Tibial artery (tissue), 4 donors: ENCODE measurements at regions not wholly inside any gene's neighbourhood (a gene's known extent, or its start where the extent isn't known, plus 50 kb on each side); places are given as distances from the start of the nearest gene placed in this dataset.

Experiments
- DNase-seq, 2 donors: peaks; one replicate each; pipeline ENCODE4 v3.0.0-alpha.2; 2019
- H3K27ac ChIP-seq, 2 donors: fragments of 200-600 bp; sonication (generic) in 1 of 2; 1 replicate in 1 of 2; 2 replicates in 1 of 2; pipeline ENCODE4 v1.5.1; 2018 to 2019; ENCODE audit warnings: mild to moderate bottlenecking in 1 of 2
- H3K27me3 ChIP-seq, 2 donors: fragments of 200-600 bp; sonication (generic) in 1 of 2; one replicate each; pipeline versions ENCODE4 v1.5.1 to v1.6.0; 2016 to 2019
- H3K36me3 ChIP-seq, 3 donors: fragments of 200-600 bp; sonication (generic) in 2 of 3; one replicate each; pipeline ENCODE4 v1.5.1; 2016 to 2019; ENCODE audit warnings: mild to moderate bottlenecking in 2 of 3
- H3K4me1 ChIP-seq, 4 donors: fragments of 200-600 bp; sonication (generic) in 2 of 4; 1 replicate in 3 of 4; 2 replicates in 1 of 4; pipeline ENCODE4 v1.5.1; 2016 to 2019
- H3K4me3 ChIP-seq, 2 donors: fragments of 200-600 bp; sonication (generic) in 1 of 2; 1 replicate in 1 of 2; 2 replicates in 1 of 2; pipeline ENCODE4 v1.5.1; 2018 to 2019; ENCODE audit warnings: mild to moderate bottlenecking in 2 of 2
- H3K9me3 ChIP-seq, 3 donors: fragments of 200-600 bp; sonication (generic) in 1 of 3; one replicate each; pipeline ENCODE4 v1.5.1; 2016 to 2019
- intact Hi-C: fragments of 100-400 bp; cut with DNase I; formaldehyde crosslinking; loops from one replicate; pipeline ENCODE4 v1.15.0; 2023; ENCODE audit warnings: low total_unique reads
- TF ChIP-seq, protein P1 (sequence below), 2 experiments: fragments of 200-600 bp in 1 of 2; fragments of 450-650 bp in 1 of 2; IDR thresholded peaks; one replicate each; pipeline ENCODE4 v1.5.1; 2017 to 2019; ENCODE audit warnings: antibody characterized with exemption in 2 of 2, mild to moderate bottlenecking in 1 of 2, moderate library complexity in 1 of 2

- Histone ChIP-seq H3K4me3 (no peak overlapping the region), H3K4me1 (no peaks in the 10 kb centered on the region), H3K9me3 (no peaks in the 10 kb centered on the region), H3K27me3 (no peaks in the 10 kb centered on the region), H3K27ac (no peak overlapping the region), H3K36me3 (no peaks in the 10 kb centered on the region)
- intact Hi-C loops = no loop called here
- TF ChIP-seq, protein P1, sequence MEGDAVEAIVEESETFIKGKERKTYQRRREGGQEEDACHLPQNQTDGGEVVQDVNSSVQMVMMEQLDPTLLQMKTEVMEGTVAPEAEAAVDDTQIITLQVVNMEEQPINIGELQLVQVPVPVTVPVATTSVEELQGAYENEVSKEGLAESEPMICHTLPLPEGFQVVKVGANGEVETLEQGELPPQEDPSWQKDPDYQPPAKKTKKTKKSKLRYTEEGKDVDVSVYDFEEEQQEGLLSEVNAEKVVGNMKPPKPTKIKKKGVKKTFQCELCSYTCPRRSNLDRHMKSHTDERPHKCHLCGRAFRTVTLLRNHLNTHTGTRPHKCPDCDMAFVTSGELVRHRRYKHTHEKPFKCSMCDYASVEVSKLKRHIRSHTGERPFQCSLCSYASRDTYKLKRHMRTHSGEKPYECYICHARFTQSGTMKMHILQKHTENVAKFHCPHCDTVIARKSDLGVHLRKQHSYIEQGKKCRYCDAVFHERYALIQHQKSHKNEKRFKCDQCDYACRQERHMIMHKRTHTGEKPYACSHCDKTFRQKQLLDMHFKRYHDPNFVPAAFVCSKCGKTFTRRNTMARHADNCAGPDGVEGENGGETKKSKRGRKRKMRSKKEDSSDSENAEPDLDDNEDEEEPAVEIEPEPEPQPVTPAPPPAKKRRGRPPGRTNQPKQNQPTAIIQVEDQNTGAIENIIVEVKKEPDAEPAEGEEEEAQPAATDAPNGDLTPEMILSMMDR (IDR thresholded peaks at IDR 0.05) = no peak
- no peak for DNase-seq
These were observed 423.7 kb downstream of the ANXA1 start for GRCh38 chr9:73575101-73576060.

DNA sequence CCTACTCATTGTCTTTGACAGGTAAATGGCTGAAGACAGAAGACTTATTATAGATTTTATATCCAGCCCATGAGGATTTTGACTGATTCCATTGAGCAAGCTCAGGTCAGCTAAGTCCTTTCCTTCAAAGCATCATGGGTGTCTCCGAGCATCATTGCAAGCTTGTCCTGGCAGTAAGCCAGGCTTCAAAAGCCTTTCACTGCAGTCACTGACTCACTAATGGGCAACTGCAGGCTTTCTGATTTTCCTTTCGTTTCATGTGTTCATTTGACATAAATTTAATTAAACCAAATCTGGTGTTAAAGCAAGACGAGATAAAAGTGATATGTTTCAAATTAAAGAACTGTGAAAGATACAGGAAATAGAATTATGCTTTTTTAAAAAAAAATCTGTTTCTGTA lies 426.2 kb downstream of the ANXA1 start:
- Histone ChIP-seq H3K27me3 (no peaks in the 10 kb centered on the region), H3K36me3 (no peaks in the 10 kb centered on the region), H3K27ac (no peak overlapping the region), H3K4me3 (no peak overlapping the region), H3K4me1 (no peaks in the 10 kb centered on the region), H3K9me3 (no peaks in the 10 kb centered on the region)
- no peak for DNase-seq
- intact Hi-C loops = no loop called here
- TF ChIP-seq, protein P1 (IDR thresholded peaks at IDR 0.05) = no peak

- no peak for DNase-seq
These were observed 428.2 kb downstream of the ANXA1 start for GRCh38 chr9:73579823-73580222.

GRCh38 chr9:73583576-73583975 lies 431.9 kb downstream of the ANXA1 start:
- intact Hi-C loops = no loop called here
- DNase-seq = no peak

More at GRCh38 chr9:73579823-73580222, 428.2 kb downstream of the ANXA1 start:
- Histone ChIP-seq H3K27ac (no peak overlapping the region), H3K4me1 (no peaks in the 10 kb centered on the region), H3K36me3 (no peaks in the 10 kb centered on the region), H3K27me3 (no peaks in the 10 kb centered on the region), H3K9me3 (no peaks in the 10 kb centered on the region), H3K4me3 (no peak overlapping the region)
- TF ChIP-seq, protein P1 (IDR thresholded peaks at IDR 0.05) = no peak
- intact Hi-C loops = no loop called here

GRCh38 chr9:73595036-73595545 lies 443.4 kb downstream of the ANXA1 start:
- no peaks in the 10 kb centered on the region for H3K27me3 ChIP-seq
- intact Hi-C loops = no loop called here
- H3K4me1 ChIP-seq = no peaks in the 10 kb centered on the region
- no peaks in the 10 kb centered on the region for H3K36me3 ChIP-seq
- no peak overlapping the region for H3K27ac ChIP-seq
- no peak for DNase-seq
- H3K9me3 ChIP-seq = no peaks in the 10 kb centered on the region
- no peak overlapping the region for H3K4me3 ChIP-seq
- TF ChIP-seq, protein P1 (IDR thresholded peaks at IDR 0.05) = no peak

More at GRCh38 chr9:73583576-73583975, 431.9 kb downstream of the ANXA1 start:
- TF ChIP-seq, protein P1 (IDR thresholded peaks at IDR 0.05) = no peak
- no peaks in the 10 kb centered on the region for H3K36me3 ChIP-seq
- H3K4me1 ChIP-seq = no peaks in the 10 kb centered on the region
- H3K4me3 ChIP-seq = no peak overlapping the region
- no peak overlapping the region for H3K27ac ChIP-seq
- H3K9me3 ChIP-seq = no peaks in the 10 kb centered on the region
- H3K27me3 ChIP-seq = no peaks in the 10 kb centered on the region
